ENCODE measurements at regions not wholly inside any gene's neighbourhood (a gene's known extent, or its start where the extent isn't known, plus 50 kb on each side); places are given as distances from the start of the nearest gene placed in this dataset.

DNA sequence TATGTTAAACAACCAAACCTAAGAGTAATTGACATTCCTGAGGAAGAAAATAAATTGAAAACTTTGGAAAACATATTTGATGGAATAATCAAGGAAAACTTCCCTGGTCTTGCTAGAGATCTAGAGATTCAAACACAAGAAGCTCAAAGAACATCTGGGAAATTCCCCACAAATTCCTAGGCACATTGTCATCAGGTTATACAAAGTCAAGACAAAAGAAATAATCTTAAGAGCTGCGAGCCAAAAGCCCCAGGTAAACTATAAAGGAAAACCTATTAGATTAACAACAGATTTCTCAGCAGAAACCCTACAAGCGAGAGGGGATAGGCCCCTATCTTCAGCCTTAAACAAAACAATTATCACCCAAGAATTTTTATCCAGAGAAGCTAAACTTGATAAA, 1082.0 kb upstream of the IGFBP7 start:
- ChIA-PET POLR2A (no interaction called here), CTCF (interaction anchor here (1.0 to 1.4 kb wide), 2 partner anchors 9 to 10 kb away, joined by 3 to 5 read pairs; no protein-coding TSS in a partner anchor)
- Histone ChIP-seq H3K4me3 (ENCODE audit: low read depth in 2 of 2, low read length in 1 of 2) (no peak overlapping the region), H3F3A (replicated peaks; ENCODE audit: insufficient read depth) (no peaks in the 10 kb centered on the region), H4K20me1 (ENCODE audit: insufficient read depth) (no peaks in the 10 kb centered on the region), H3K79me2 (ENCODE audit: insufficient read depth) (no peaks in the 10 kb centered on the region), H3K36me3 (replicated peaks in 1 of 2; ENCODE audit: control insufficient read depth in 1 of 2, insufficient read depth in 2 of 2, low read length in 1 of 2) (no peaks in the 10 kb centered on the region), H3K27ac (ENCODE audit: low read depth in 2 of 2, low read length in 1 of 2) (no peak overlapping the region), H3K27me3 (ENCODE audit: insufficient read depth) (no peaks in the 10 kb centered on the region), H2AFZ (ENCODE audit: low read depth) (no peak overlapping the region), H3K9ac (no peak overlapping the region), H3K4me2 (no peak overlapping the region), H3K9me3 (no peaks in the 10 kb centered on the region), H3K4me1 (ENCODE audit: control insufficient read depth in 1 of 2, insufficient read depth in 2 of 2, low read depth in 1 of 2, low read length in 1 of 2) (no peaks in the 10 kb centered on the region), H3K9me2 (no peaks in the 10 kb centered on the region)
- no peak for DNase-seq
- TF ChIP-seq FOSL2 (IDR thresholded peaks at IDR 0.05; ENCODE audit: borderline replicate concordance, low read depth) (no peak), USF2 (IDR thresholded peaks at IDR 0.05; ENCODE audit: borderline replicate concordance, low read depth, low read length) (no peak), USF1 (IDR thresholded peaks at IDR 0.05; ENCODE audit: borderline replicate concordance, low read depth) (no peak), MXI1 (IDR thresholded peaks at IDR 0.05; ENCODE audit: low read depth, low read length) (no peak), CHD2 (IDR thresholded peaks at IDR 0.05; ENCODE audit: low read length, partially characterized antibody) (no peak), POLR2AphosphoS5 (IDR thresholded peaks at IDR 0.05; ENCODE audit: low read depth, low read length) (no peak), GABPA (IDR thresholded peaks at IDR 0.05; ENCODE audit: low read depth) (no peak)
- TF ChIP-seq, protein P1, sequence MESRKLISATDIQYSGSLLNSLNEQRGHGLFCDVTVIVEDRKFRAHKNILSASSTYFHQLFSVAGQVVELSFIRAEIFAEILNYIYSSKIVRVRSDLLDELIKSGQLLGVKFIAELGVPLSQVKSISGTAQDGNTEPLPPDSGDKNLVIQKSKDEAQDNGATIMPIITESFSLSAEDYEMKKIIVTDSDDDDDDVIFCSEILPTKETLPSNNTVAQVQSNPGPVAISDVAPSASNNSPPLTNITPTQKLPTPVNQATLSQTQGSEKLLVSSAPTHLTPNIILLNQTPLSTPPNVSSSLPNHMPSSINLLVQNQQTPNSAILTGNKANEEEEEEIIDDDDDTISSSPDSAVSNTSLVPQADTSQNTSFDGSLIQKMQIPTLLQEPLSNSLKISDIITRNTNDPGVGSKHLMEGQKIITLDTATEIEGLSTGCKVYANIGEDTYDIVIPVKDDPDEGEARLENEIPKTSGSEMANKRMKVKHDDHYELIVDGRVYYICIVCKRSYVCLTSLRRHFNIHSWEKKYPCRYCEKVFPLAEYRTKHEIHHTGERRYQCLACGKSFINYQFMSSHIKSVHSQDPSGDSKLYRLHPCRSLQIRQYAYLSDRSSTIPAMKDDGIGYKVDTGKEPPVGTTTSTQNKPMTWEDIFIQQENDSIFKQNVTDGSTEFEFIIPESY (IDR thresholded peaks at IDR 0.05; ENCODE audit: borderline replicate concordance, low read depth) = no peak
- 18% methylated on average over 2 of the region's 2 CpGs for WGBS (ENCODE audit: low lambda C conversion rate)

DNA sequence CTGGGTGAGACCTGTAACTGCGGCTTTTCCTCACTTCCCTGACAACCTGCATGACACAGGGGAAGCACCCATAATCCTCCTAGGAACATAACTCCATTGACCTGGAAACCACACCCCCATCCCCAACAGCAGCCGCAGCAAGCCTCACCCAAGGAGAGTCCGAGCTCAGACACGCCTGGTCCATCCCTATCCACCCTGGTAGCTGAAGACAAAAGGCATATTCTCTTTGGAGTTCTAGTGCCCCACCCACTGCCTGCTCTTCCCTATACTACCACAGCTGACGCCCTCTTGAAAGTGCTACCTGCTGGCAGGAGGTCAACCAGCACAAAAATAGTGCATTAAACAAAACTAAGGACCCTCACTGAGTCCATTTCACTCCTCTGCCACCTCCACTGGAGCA, 1080.9 kb upstream of the IGFBP7 start:
- CTCF ChIA-PET = interaction anchor here (1.6 kb wide), 1 partner anchor 9 kb away, joined by 4 read pairs; no protein-coding TSS in a partner anchor
- Histone ChIP-seq H3K4me2 (no peak overlapping the region), H3K79me2 (ENCODE audit: insufficient read depth) (no peaks in the 10 kb centered on the region), H3K4me1 (ENCODE audit: control insufficient read depth in 1 of 2, insufficient read depth in 2 of 2, low read depth in 1 of 2, low read length in 1 of 2) (no peaks in the 10 kb centered on the region), H3K27me3 (ENCODE audit: insufficient read depth) (no peaks in the 10 kb centered on the region), H3K4me3 (ENCODE audit: low read depth in 2 of 2, low read length in 1 of 2) (no peak overlapping the region), H3F3A (replicated peaks; ENCODE audit: insufficient read depth) (no peaks in the 10 kb centered on the region), H3K27ac (ENCODE audit: low read depth in 2 of 2, low read length in 1 of 2) (no peak overlapping the region), H3K9me3 (no peaks in the 10 kb centered on the region), H3K9me2 (no peaks in the 10 kb centered on the region), H3K9ac (no peak overlapping the region), H2AFZ (ENCODE audit: low read depth) (no peak overlapping the region), H3K36me3 (replicated peaks in 1 of 2; ENCODE audit: control insufficient read depth in 1 of 2, insufficient read depth in 2 of 2, low read length in 1 of 2) (no peaks in the 10 kb centered on the region), H4K20me1 (ENCODE audit: insufficient read depth) (no peaks in the 10 kb centered on the region)
- POLR2A ChIA-PET = no interaction called here
- 21% methylated on average over 3 of the region's 5 CpGs for WGBS (ENCODE audit: low lambda C conversion rate)
- DNase-seq = no peak
- no peak for TF ChIP-seq TAF1 (IDR thresholded peaks at IDR 0.05; ENCODE audit: borderline replicate concordance, low read depth, low read length)
- TF ChIP-seq PBX3 (IDR thresholded peaks at IDR 0.05) = no peak
- TF ChIP-seq MEF2A (IDR thresholded peaks at IDR 0.05; ENCODE audit: borderline replicate concordance, low read depth) = no peak
- no peak for TF ChIP-seq FOXJ3 (CRISPR knock-in tag; IDR thresholded peaks at IDR 0.05)
- no peak for TF ChIP-seq RFX5 (IDR thresholded peaks at IDR 0.05; ENCODE audit: low read length)
- TF ChIP-seq NFIC (IDR thresholded peaks at IDR 0.05; ENCODE audit: borderline replicate concordance) = no peak
- no peak for TF ChIP-seq RAD21 (IDR thresholded peaks at IDR 0.05; ENCODE audit: low read length)
- no peak for TF ChIP-seq MXI1 (IDR thresholded peaks at IDR 0.05; ENCODE audit: low read depth, low read length)
- TF ChIP-seq FOSL2 (IDR thresholded peaks at IDR 0.05; ENCODE audit: borderline replicate concordance, low read depth) = no peak
- TF ChIP-seq POLR2AphosphoS5 (IDR thresholded peaks at IDR 0.05; ENCODE audit: low read depth, low read length) = no peak
- TF ChIP-seq MAX (IDR thresholded peaks at IDR 0.05; ENCODE audit: low read depth) = no peak
- TF ChIP-seq USF2 (IDR thresholded peaks at IDR 0.05; ENCODE audit: borderline replicate concordance, low read depth, low read length) = no peak
- no peak for TF ChIP-seq YY1 (IDR thresholded peaks at IDR 0.05; ENCODE audit: low read depth)
- TF ChIP-seq SMC3 (IDR thresholded peaks at IDR 0.05; ENCODE audit: low read depth, low read length) = no peak
- no peak for TF ChIP-seq NRF1 (IDR thresholded peaks at IDR 0.05; ENCODE audit: low read depth, low read length)
- TF ChIP-seq CTCF (IDR thresholded peaks at IDR 0.05) = no peak

Measured in SK-N-SH (cell line).